Trophoblast cell (in vitro differentiated cells and primary cell): ENCODE measurements at regions not wholly inside any gene's neighbourhood (a gene's known extent, or its start where the extent isn't known, plus 50 kb on each side); places are given as distances from the start of the nearest gene placed in this dataset.

Experiments used
- DNase-seq, 2 donors: peaks; one replicate each; pipeline ENCODE4 v3.0.0-alpha.2; 2016
- H2AFZ ChIP-seq: 2 replicates; pipeline ENCODE4 v1.6.1; 2013; ENCODE audit warnings: low read length, moderate library complexity, mild to moderate bottlenecking; ENCODE audit not compliant: insufficient read depth, poor library complexity
- H2AK5ac ChIP-seq: 2 replicates; pipeline ENCODE4 v1.6.1; 2013; ENCODE audit warnings: mild to moderate bottlenecking, low read length
- H2BK120ac ChIP-seq: 2 replicates; pipeline ENCODE4 v1.6.1; 2013; ENCODE audit warnings: low read length, mild to moderate bottlenecking, moderate library complexity; ENCODE audit not compliant: insufficient read depth, poor library complexity
- H2BK12ac ChIP-seq: 2 replicates; pipeline ENCODE4 v1.6.1; 2013; ENCODE audit warnings: mild to moderate bottlenecking, low read length, moderate library complexity
- H2BK5ac ChIP-seq: 2 replicates; pipeline ENCODE4 v1.6.1; 2013; ENCODE audit warnings: low read length, low read depth, moderate library complexity, mild to moderate bottlenecking; ENCODE audit not compliant: poor library complexity
- H3K14ac ChIP-seq: 2 replicates; pipeline ENCODE4 v1.6.1; 2013; ENCODE audit warnings: mild to moderate bottlenecking, low read length
- H3K18ac ChIP-seq: 2 replicates; pipeline ENCODE4 v1.6.1; 2013; ENCODE audit warnings: mild to moderate bottlenecking, low read length
- H3K23ac ChIP-seq: 2 replicates; pipeline ENCODE4 v1.6.1; 2013; ENCODE audit warnings: low read length
- H3K27ac ChIP-seq: 2 replicates; pipeline ENCODE4 v1.5.1; 2013; ENCODE audit warnings: low read depth, mild to moderate bottlenecking, inconsistent platforms, low read length, moderate library complexity
- H3K27me3 ChIP-seq: 2 replicates; pipeline ENCODE4 v1.6.1; 2013; ENCODE audit warnings: inconsistent platforms, mild to moderate bottlenecking, low read length, moderate library complexity; ENCODE audit not compliant: insufficient read depth
- H3K36me3 ChIP-seq, 2 experiments: 1 replicate in 1 of 2; 2 replicates in 1 of 2; pipeline ENCODE4 v1.6.1; 2013; ENCODE audit warnings: low read length in 2 of 2, mild to moderate bottlenecking in 2 of 2, moderate library complexity in 1 of 2; ENCODE audit not compliant: insufficient read depth in 2 of 2, control insufficient read depth in 1 of 2
- H3K4ac ChIP-seq: 2 replicates; pipeline ENCODE4 v1.6.1; 2013; ENCODE audit warnings: low read depth, mild to moderate bottlenecking, low read length, moderate library complexity
- H3K4me1 ChIP-seq, 2 experiments: 1 replicate in 1 of 2; 2 replicates in 1 of 2; pipeline ENCODE4 v1.6.1; 2013; ENCODE audit warnings: low read length in 2 of 2, mild to moderate bottlenecking in 2 of 2, moderate library complexity in 1 of 2; ENCODE audit not compliant: insufficient read depth in 2 of 2, control insufficient read depth in 1 of 2
- H3K4me2 ChIP-seq: 2 replicates; pipeline ENCODE4 v1.6.1; 2013; ENCODE audit warnings: inconsistent platforms, mild to moderate bottlenecking, low read length, moderate library complexity
- H3K4me3 ChIP-seq: 2 replicates; pipeline ENCODE4 v1.5.1; 2013; ENCODE audit warnings: mild to moderate bottlenecking, low read depth, low read length, inconsistent platforms
- H3K79me1 ChIP-seq: one replicate; pipeline ENCODE4 v1.6.1; 2013; ENCODE audit warnings: low read length
- H3K79me2 ChIP-seq: 2 replicates; pipeline ENCODE4 v1.6.1; 2013; ENCODE audit warnings: low read length, mild to moderate bottlenecking; ENCODE audit not compliant: control insufficient read depth, insufficient read depth, poor library complexity
- H3K9ac ChIP-seq: 2 replicates; pipeline ENCODE4 v1.6.1; 2013; ENCODE audit warnings: mild to moderate bottlenecking, low read length
- H3K9me3 ChIP-seq: 2 replicates; pipeline ENCODE4 v1.6.1; 2013; ENCODE audit warnings: low read depth, mild to moderate bottlenecking, control low read depth, inconsistent platforms, low read length; ENCODE audit not compliant: insufficient read depth
- H4K12ac ChIP-seq: 2 replicates; pipeline ENCODE4 v1.6.1; 2013; ENCODE audit warnings: low read depth, mild to moderate bottlenecking, low read length, moderate library complexity
- H4K8ac ChIP-seq: 2 replicates; pipeline ENCODE4 v1.6.1; 2013; ENCODE audit warnings: low read depth, mild to moderate bottlenecking, low read length, moderate library complexity
- H4K91ac ChIP-seq: one replicate; pipeline ENCODE4 v1.6.1; 2013; ENCODE audit warnings: low read depth, mild to moderate bottlenecking, low read length, moderate library complexity
- WGBS: extraction: QIAGEN DNeasy Blood & Tissue Kit; methylation state at CpG from one replicate; pipeline ENCODE4 v1.1.7; 2013; ENCODE audit warnings: missing lambda C conversion rate; ENCODE audit not compliant: insufficient read length, insufficient coverage; ENCODE audit errors: extremely low coverage; 5-methylcytosine and 5-hydroxymethylcytosine counted together

- Histone ChIP-seq H2BK120ac (no peak overlapping the region), H3K18ac (no peak overlapping the region), H3K4me2 (no peak overlapping the region), H4K91ac (no peak overlapping the region), H4K12ac (no peak overlapping the region), H4K8ac (no peak overlapping the region), H2AK5ac (no peak overlapping the region), H3K9ac (no peak overlapping the region), H2BK5ac (no peak overlapping the region), H2BK12ac (no peak overlapping the region), H3K27me3 (no peaks in the 10 kb centered on the region), H3K23ac (no peak overlapping the region), H3K4me1 (no peaks in the 10 kb centered on the region), H3K4me3 (no peak overlapping the region), H3K79me2 (no peaks in the 10 kb centered on the region), H3K27ac (peak overlapping the region; percentile 55), H3K14ac (no peak overlapping the region), H3K4ac (no peak overlapping the region), H3K36me3 (no peaks in the 10 kb centered on the region), H2AFZ (no peak overlapping the region), H3K9me3 (peaks cover 2% of the 10 kb centered on the region), H3K79me1 (peaks cover 4% of the 10 kb centered on the region)
- WGBS = no CpG with 5 or more reads among the region's 2 CpGs
- peak; percentile 32 to 90 for DNase-seq
Observed at GRCh38 chr5:60014331-60014730, 120.8 kb upstream of the PDE4D start.

- Histone ChIP-seq H3K79me2 (no peaks in the 10 kb centered on the region), H4K8ac (no peak overlapping the region), H3K27ac (no peak overlapping the region), H3K27me3 (no peaks in the 10 kb centered on the region), H4K12ac (no peak overlapping the region), H3K4me2 (no peak overlapping the region), H3K9me3 (no peaks in the 10 kb centered on the region), H2AFZ (no peak overlapping the region), H2BK5ac (no peak overlapping the region), H3K23ac (no peak overlapping the region), H3K14ac (no peak overlapping the region), H4K91ac (no peak overlapping the region), H3K18ac (no peak overlapping the region), H3K79me1 (peaks cover 5% of the 10 kb centered on the region), H3K4me3 (no peak overlapping the region), H2BK120ac (no peak overlapping the region), H2BK12ac (no peak overlapping the region), H3K4ac (no peak overlapping the region), H3K4me1 (no peaks in the 10 kb centered on the region), H3K9ac (no peak overlapping the region), H3K36me3 (no peaks in the 10 kb centered on the region), H2AK5ac (no peak overlapping the region)
- DNase-seq = no peak
Observed at GRCh38 chr5:60010853-60011252, 117.3 kb upstream of the PDE4D start.

GRCh38 chr5:60010328-60010727, 116.8 kb upstream of the PDE4D start:
- Histone ChIP-seq H3K14ac (no peak overlapping the region), H3K9me3 (no peaks in the 10 kb centered on the region), H3K27ac (no peak overlapping the region), H3K23ac (no peak overlapping the region), H3K4me2 (no peak overlapping the region), H2AFZ (no peak overlapping the region), H3K79me1 (peaks cover 5% of the 10 kb centered on the region), H3K9ac (no peak overlapping the region), H3K36me3 (no peaks in the 10 kb centered on the region), H3K18ac (no peak overlapping the region), H4K12ac (no peak overlapping the region), H3K4ac (no peak overlapping the region), H2BK5ac (no peak overlapping the region), H3K4me1 (no peaks in the 10 kb centered on the region), H3K4me3 (no peak overlapping the region), H2BK12ac (no peak overlapping the region), H4K91ac (no peak overlapping the region), H2BK120ac (no peak overlapping the region), H4K8ac (no peak overlapping the region), H3K79me2 (no peaks in the 10 kb centered on the region), H3K27me3 (no peaks in the 10 kb centered on the region), H2AK5ac (no peak overlapping the region)
- DNase-seq = no peak
- WGBS = no CpG with 5 or more reads among the region's 1 CpG

DNA sequence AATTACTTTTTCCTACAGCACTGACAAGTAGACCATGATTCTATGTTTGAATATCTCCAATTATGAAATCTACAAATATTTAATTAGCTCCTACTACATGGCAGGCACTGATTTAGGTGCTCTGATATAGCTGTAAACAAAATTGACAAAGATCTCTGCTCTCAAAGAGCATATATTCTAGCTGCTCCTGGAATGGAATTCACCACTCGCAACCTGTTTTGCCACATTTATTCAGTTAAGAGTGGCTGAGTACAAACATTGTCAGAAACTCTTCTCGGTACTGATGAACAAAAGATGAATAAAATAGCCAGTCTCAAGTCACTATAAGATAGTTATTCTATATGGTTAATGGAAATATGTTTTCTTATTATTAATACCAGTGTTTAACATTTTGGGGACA, 114.2 kb upstream of the PDE4D start:
- no peaks in the 10 kb centered on the region for H3K36me3 ChIP-seq
- no peak overlapping the region for H3K23ac ChIP-seq
- H3K27ac ChIP-seq = no peak overlapping the region
- peak; percentile 57 to 79 for DNase-seq
- no peaks in the 10 kb centered on the region for H3K27me3 ChIP-seq
- no peak overlapping the region for H2BK12ac ChIP-seq
- no peak overlapping the region for H3K4ac ChIP-seq
- no peaks in the 10 kb centered on the region for H3K4me1 ChIP-seq
- H3K9me3 ChIP-seq = no peaks in the 10 kb centered on the region
- no peak overlapping the region for H2BK120ac ChIP-seq
- no peak overlapping the region for H2BK5ac ChIP-seq
- H3K79me1 ChIP-seq = peaks cover 2% of the 10 kb centered on the region
- WGBS = no CpG with 5 or more reads among the region's 2 CpGs
- no peak overlapping the region for H3K4me2 ChIP-seq
- H3K18ac ChIP-seq = no peak overlapping the region
- H4K12ac ChIP-seq = no peak overlapping the region
- no peaks in the 10 kb centered on the region for H3K79me2 ChIP-seq
- H3K4me3 ChIP-seq = no peak overlapping the region
- H2AFZ ChIP-seq = no peak overlapping the region
- no peak overlapping the region for H4K91ac ChIP-seq
- H3K9ac ChIP-seq = no peak overlapping the region
- H4K8ac ChIP-seq = no peak overlapping the region
- no peak overlapping the region for H3K14ac ChIP-seq
- no peak overlapping the region for H2AK5ac ChIP-seq
